Naive B cell (primary cell): ENCODE measurements at regions not wholly inside any gene's neighbourhood (a gene's known extent, or its start where the extent isn't known, plus 50 kb on each side); places are given as distances from the start of the nearest gene placed in this dataset.

Experiments used
- ATAC-seq, 2 donors: fragments of 150-1000 bp; cut with Tn5 transposase; 2 replicates each; pipeline ENCODE4 v1.10.0; 2021; ENCODE audit warnings: low read depth in 2 of 2, mild to moderate bottlenecking in 2 of 2, moderate library complexity in 2 of 2
- DNase-seq: peaks from one replicate; pipeline ENCODE4 v3.0.0; 2022
- H3K27ac Mint-ChIP-seq, 6 donors: one replicate each; pipeline ENCODE4 v1.8.0; 2020 to 2022; ENCODE audit warnings: mild to moderate bottlenecking in 6 of 6, mixed read lengths in 6 of 6, moderate library complexity in 5 of 6, inconsistent platforms in 2 of 6
- H3K27me3 Mint-ChIP-seq, 3 donors: one replicate each; pipeline ENCODE4 v1.8.0; 2021 to 2022; ENCODE audit warnings: mixed read lengths in 3 of 3, mild to moderate bottlenecking in 1 of 3
- H3K36me3 Mint-ChIP-seq, 2 donors: one replicate each; pipeline ENCODE4 v1.8.0; 2020 to 2022; ENCODE audit warnings: mixed read lengths in 2 of 2, inconsistent platforms in 1 of 2, mild to moderate bottlenecking in 1 of 2
- H3K4me1 Mint-ChIP-seq, 3 donors: one replicate each; pipeline ENCODE4 v1.8.0; 2020 to 2022; ENCODE audit warnings: mixed read lengths in 3 of 3, inconsistent platforms in 1 of 3, mild to moderate bottlenecking in 1 of 3, moderate library complexity in 1 of 3
- H3K4me3 Mint-ChIP-seq, 8 donors: one replicate each; pipeline ENCODE4 v1.8.0; 2020 to 2022; ENCODE audit warnings: mild to moderate bottlenecking in 8 of 8, mixed read lengths in 8 of 8, moderate library complexity in 8 of 8, inconsistent platforms in 2 of 8
- H3K9me3 Mint-ChIP-seq, 7 donors: one replicate each; pipeline ENCODE4 v1.8.0; 2020 to 2022; ENCODE audit warnings: mixed read lengths in 7 of 7, mild to moderate bottlenecking in 5 of 7, inconsistent platforms in 2 of 7, moderate library complexity in 1 of 7

GRCh38 chr21:35754583-35754982 is 305.7 kb downstream of the SETD4 start:
- peak overlapping the region in 1 of 6 donors; percentile 21 for H3K27ac Mint-ChIP-seq
- H3K4me3 Mint-ChIP-seq: no peak overlapping the region
- peaks cover 48 to 78% (median 77%) of the 10 kb centered on the region in 3 donors for H3K27me3 Mint-ChIP-seq
- no peaks in the 10 kb centered on the region for H3K4me1 Mint-ChIP-seq
- ATAC-seq: no peak
- no peak for DNase-seq
- H3K9me3 Mint-ChIP-seq: peaks cover 0 to 11% (median 4%) of the 10 kb centered on the region in 7 donors
- no peaks in the 10 kb centered on the region for H3K36me3 Mint-ChIP-seq

- Mint-ChIP-seq H3K27ac (no peak overlapping the region), H3K4me3 (no peak overlapping the region), H3K4me1 (no peaks in the 10 kb centered on the region), H3K27me3 (peaks cover 42 to 75% (median 69%) of the 10 kb centered on the region in 3 donors), H3K9me3 (peaks cover 0 to 8% (median 4%) of the 10 kb centered on the region in 7 donors), H3K36me3 (no peaks in the 10 kb centered on the region)
- ATAC-seq (no peak), DNase-seq (no peak)
Measured at GRCh38 chr21:35753308-35753707, 307.0 kb downstream of the SETD4 start.

DNA sequence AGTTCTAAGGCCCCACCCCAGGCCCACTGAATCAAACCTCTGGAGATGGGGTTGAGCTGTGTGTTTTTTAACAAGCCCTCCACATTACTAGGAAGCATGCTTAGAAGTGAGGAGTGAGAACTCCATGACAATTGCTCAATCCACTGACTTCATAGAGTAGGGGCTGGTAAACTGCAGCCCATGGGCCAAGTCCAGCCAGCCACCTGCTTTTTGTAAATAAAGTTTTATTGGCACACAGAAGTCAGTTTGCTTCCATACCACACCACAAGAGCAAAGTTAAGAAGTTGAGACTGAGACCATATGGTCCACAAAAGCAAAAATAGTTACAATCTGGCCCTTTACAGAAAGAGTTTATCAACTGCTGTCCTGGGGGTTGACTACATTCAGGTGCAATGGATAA is 309.2 kb downstream of the SETD4 start:
- peaks cover 0 to 8% (median 4%) of the 10 kb centered on the region in 7 donors for H3K9me3 Mint-ChIP-seq
- no peak overlapping the region for H3K27ac Mint-ChIP-seq
- H3K27me3 Mint-ChIP-seq: peaks cover 46 to 73% (median 71%) of the 10 kb centered on the region in 3 donors
- H3K4me3 Mint-ChIP-seq: no peak overlapping the region
- H3K36me3 Mint-ChIP-seq: no peaks in the 10 kb centered on the region
- ATAC-seq (no peak), DNase-seq (no peak)
- H3K4me1 Mint-ChIP-seq: no peaks in the 10 kb centered on the region

DNA sequence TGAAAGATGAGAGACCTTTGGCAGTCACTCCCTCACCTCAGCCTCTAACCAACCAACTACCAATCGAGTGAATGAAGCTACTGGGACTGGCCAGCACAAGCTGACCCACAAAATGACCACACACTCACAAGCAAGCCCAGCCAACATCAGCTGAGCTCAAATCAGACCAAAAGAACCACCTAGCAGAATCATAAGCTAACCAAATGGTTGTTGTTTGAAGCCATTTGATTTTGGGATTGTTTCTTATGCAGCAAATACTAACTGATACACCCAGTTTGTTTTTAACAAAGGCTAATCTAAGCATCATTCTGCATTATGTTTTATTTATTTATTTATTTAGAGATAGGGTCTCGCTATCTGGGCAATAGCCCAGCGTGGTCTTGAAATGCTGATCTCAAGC is 310.4 kb downstream of the SETD4 start:
- ATAC-seq: no peak
- DNase-seq: no peak
- H3K9me3 Mint-ChIP-seq: peaks cover 0 to 8% (median 4%) of the 10 kb centered on the region in 7 donors
- H3K27me3 Mint-ChIP-seq: peaks cover 40 to 70% (median 66%) of the 10 kb centered on the region in 3 donors
- no peaks in the 10 kb centered on the region for H3K36me3 Mint-ChIP-seq
- H3K4me3 Mint-ChIP-seq: no peak overlapping the region
- no peak overlapping the region for H3K27ac Mint-ChIP-seq
- no peaks in the 10 kb centered on the region for H3K4me1 Mint-ChIP-seq

DNA sequence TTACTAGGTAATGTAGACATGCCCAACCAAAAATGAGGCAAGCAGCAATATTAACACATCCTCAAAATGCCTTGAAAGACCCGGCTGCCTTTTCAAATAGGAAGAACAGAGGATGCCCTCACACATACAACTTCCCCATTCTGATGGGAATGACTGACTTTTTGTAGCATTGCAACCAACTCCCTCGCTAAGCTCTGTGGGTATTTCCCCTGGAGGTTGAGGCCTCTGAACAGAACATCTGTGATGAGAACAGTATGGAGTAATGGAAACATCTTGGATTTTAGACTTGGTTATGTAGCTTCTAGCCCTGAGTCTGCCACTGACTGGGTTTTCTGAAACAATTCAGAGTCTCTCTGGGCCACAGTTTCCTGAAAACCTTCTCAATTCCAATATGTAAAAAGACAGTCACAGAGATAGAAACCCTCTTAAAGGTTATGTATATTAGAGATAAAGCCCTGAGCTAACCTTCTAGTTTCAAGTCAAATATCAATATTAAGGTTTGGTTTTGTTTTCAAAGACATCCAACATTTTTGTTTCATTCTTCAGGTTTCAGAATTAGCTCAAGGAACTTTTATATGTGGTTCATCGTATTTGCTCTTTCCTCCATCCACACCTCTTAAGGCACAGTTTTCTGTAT is 311.5 kb downstream of the SETD4 start:
- no peak overlapping the region for H3K27ac Mint-ChIP-seq
- ATAC-seq (no peak), DNase-seq (no peak)
- H3K4me3 Mint-ChIP-seq: no peak overlapping the region
- H3K27me3 Mint-ChIP-seq: peaks cover 45 to 71% (median 66%) of the 10 kb centered on the region in 3 donors
- H3K9me3 Mint-ChIP-seq: peaks cover 0 to 8% (median 4%) of the 10 kb centered on the region in 7 donors
- H3K4me1 Mint-ChIP-seq: no peaks in the 10 kb centered on the region
- no peaks in the 10 kb centered on the region for H3K36me3 Mint-ChIP-seq

- Mint-ChIP-seq H3K27me3 (peaks cover 34 to 58% (median 56%) of the 10 kb centered on the region in 3 donors), H3K36me3 (peaks cover 0 to 7% of the 10 kb centered on the region in 2 donors), H3K4me1 (no peaks in the 10 kb centered on the region), H3K27ac (no peak overlapping the region), H3K9me3 (peaks cover 0 to 20% (median 7%) of the 10 kb centered on the region in 7 donors), H3K4me3 (no peak overlapping the region)
- DNase-seq (no peak), ATAC-seq (no peak)
Measured at GRCh38 chr21:35743571-35743970, 316.8 kb downstream of the SETD4 start.

GRCh38 chr21:35738347-35738961 is 321.9 kb downstream of the SETD4 start:
- DNase-seq (no peak), ATAC-seq (no peak)
- H3K27me3 Mint-ChIP-seq: peaks cover 24 to 53% (median 45%) of the 10 kb centered on the region in 3 donors
- H3K27ac Mint-ChIP-seq: peak overlapping the region in 2 of 6 donors; percentile 70 to 74
- no peaks in the 10 kb centered on the region for H3K4me1 Mint-ChIP-seq
- H3K4me3 Mint-ChIP-seq: peak overlapping the region in 1 of 8 donors; percentile 47
- H3K9me3 Mint-ChIP-seq: peaks cover 1 to 37% (median 16%) of the 10 kb centered on the region in 7 donors
- peaks cover 3 to 24% of the 10 kb centered on the region in 2 donors for H3K36me3 Mint-ChIP-seq

- no peak for ATAC-seq
- H3K27me3 Mint-ChIP-seq: peaks cover 20 to 49% (median 41%) of the 10 kb centered on the region in 3 donors
Measured at GRCh38 chr21:35737899-35738346, 322.4 kb downstream of the SETD4 start.

DNA sequence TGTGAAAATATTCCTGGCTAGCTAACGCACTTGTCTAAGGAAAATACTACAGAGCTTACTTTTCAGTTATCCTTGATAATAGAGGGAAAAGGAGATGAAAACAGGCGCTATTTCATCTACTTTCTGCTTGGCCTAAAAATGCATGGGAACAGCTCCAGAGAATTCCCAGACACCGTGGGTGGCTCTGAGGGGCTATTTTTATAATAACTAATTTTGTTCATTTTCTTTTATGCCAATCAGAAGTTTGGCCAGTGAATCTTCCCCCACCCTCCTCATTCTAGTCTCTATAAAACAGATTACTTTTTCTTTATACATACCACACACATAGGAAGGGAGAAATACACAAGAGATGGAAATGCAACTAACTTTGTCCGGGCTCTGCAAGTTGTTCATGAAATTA is 322.9 kb downstream of the SETD4 start:
- Mint-ChIP-seq H3K36me3 (peaks cover 3 to 24% of the 10 kb centered on the region in 2 donors), H3K9me3 (peaks cover 1 to 37% (median 16%) of the 10 kb centered on the region in 7 donors), H3K27ac (peak overlapping the region in 1 of 6 donors; percentile 20), H3K4me3 (no peak overlapping the region), H3K4me1 (no peaks in the 10 kb centered on the region), H3K27me3 (peaks cover 21 to 48% (median 37%) of the 10 kb centered on the region in 3 donors)
- ATAC-seq (no peak), DNase-seq (no peak)

More at GRCh38 chr21:35737899-35738346, 322.4 kb downstream of the SETD4 start:
- H3K4me3 Mint-ChIP-seq: no peak overlapping the region
- peaks cover 3 to 24% of the 10 kb centered on the region in 2 donors for H3K36me3 Mint-ChIP-seq
- H3K27ac Mint-ChIP-seq: no peak overlapping the region
- DNase-seq: no peak
- H3K4me1 Mint-ChIP-seq: no peaks in the 10 kb centered on the region
- H3K9me3 Mint-ChIP-seq: peaks cover 1 to 37% (median 16%) of the 10 kb centered on the region in 7 donors

DNA sequence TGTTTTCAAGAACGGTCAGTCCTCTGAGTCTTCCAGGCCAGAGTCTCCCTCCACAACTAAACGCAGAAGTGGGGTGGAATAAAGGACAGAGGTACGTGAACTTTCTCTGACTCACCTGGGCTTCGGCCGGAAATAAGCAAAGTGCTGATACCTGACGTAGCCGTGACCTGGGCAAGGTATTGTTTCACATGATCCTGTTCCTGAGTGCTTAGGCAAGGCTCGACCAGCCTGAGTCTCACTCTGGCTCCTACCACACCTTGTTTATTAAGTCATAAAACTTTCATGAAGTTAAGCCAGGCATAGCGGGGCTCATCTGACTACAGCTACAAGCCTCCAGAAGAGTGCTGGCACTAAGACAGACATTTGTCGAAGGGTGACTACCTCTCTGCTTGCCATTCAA is 327.5 kb downstream of the SETD4 start:
- Mint-ChIP-seq H3K36me3 (peaks cover 3 to 17% of the 10 kb centered on the region in 2 donors), H3K27me3 (peaks cover 36 to 73% (median 45%) of the 10 kb centered on the region in 3 donors), H3K4me3 (no peak overlapping the region), H3K9me3 (peaks cover 0 to 17% (median 8%) of the 10 kb centered on the region in 7 donors), H3K4me1 (no peaks in the 10 kb centered on the region), H3K27ac (no peak overlapping the region)
- DNase-seq (no peak), ATAC-seq (no peak)

DNA sequence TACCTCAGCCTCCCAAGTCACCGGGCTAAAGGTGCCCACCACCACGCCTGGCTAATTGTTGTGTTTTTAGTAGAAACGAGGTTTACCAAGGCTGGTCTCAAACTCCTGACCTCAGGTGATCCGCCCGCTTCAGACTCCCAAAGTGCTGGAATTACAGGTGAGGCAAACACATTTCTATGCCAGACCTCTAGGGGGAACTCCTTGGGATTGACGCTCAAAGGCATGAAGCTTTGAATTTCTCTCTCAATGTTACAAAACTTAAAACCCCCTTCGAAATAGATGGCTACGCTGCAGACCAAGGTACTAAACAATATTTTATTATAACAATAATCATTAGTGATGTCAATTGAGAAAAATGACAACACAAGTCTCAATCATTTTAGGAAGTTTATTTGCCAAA is 330.0 kb downstream of the SETD4 start:
- Mint-ChIP-seq H3K27me3 (peaks cover 48 to 78% (median 59%) of the 10 kb centered on the region in 3 donors), H3K4me1 (no peaks in the 10 kb centered on the region), H3K36me3 (peaks cover 0 to 16% of the 10 kb centered on the region in 2 donors), H3K27ac (no peak overlapping the region), H3K9me3 (peaks cover 0 to 6% (median 5%) of the 10 kb centered on the region in 7 donors), H3K4me3 (no peak overlapping the region)
- no peak for DNase-seq
- ATAC-seq: no peak

DNA sequence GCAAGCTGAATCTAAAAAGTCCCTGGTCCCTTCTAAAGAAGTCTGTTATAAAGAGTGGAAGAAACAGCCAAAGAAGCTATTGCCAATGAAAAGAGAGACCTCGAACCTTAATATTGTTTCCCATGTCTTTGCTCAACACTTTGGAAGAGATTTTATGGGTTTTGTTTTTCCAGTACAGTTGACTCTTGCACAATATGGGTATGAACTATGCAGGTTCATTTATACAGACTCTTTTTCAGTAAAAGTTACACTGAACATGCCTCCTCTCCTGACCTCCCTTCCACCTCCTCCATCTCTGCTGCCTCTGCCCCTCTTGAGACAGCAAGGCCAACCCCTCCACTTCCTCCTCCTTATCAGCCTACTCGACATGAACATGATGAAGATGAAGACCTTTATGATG is 332.5 kb downstream of the SETD4 start:
- Mint-ChIP-seq H3K4me1 (no peaks in the 10 kb centered on the region), H3K4me3 (no peak overlapping the region), H3K27ac (no peak overlapping the region), H3K36me3 (no peaks in the 10 kb centered on the region), H3K27me3 (peaks cover 49 to 78% (median 70%) of the 10 kb centered on the region in 3 donors), H3K9me3 (peaks cover 0 to 3% (median 0%) of the 10 kb centered on the region in 7 donors)
- ATAC-seq (no peak), DNase-seq (no peak)

- peaks cover 6% of the 10 kb centered on the region in 2 donors for H3K36me3 Mint-ChIP-seq
- no peak for DNase-seq
- no peak overlapping the region for H3K4me3 Mint-ChIP-seq
- H3K9me3 Mint-ChIP-seq: peaks cover 1 to 9% (median 5%) of the 10 kb centered on the region in 7 donors
- H3K4me1 Mint-ChIP-seq: no peaks in the 10 kb centered on the region
- H3K27ac Mint-ChIP-seq: no peak overlapping the region
- peaks cover 49 to 64% (median 56%) of the 10 kb centered on the region in 3 donors for H3K27me3 Mint-ChIP-seq
- ATAC-seq: no peak
Measured at GRCh38 chr21:35724156-35724555, 336.2 kb downstream of the SETD4 start.

- H3K36me3 Mint-ChIP-seq: peaks cover 6% of the 10 kb centered on the region in 2 donors
- peaks cover 1 to 9% (median 5%) of the 10 kb centered on the region in 7 donors for H3K9me3 Mint-ChIP-seq
- H3K27ac Mint-ChIP-seq: no peak overlapping the region
- H3K4me1 Mint-ChIP-seq: no peaks in the 10 kb centered on the region
- ATAC-seq (no peak), DNase-seq (no peak)
- H3K4me3 Mint-ChIP-seq: no peak overlapping the region
- peaks cover 39 to 55% (median 42%) of the 10 kb centered on the region in 3 donors for H3K27me3 Mint-ChIP-seq
Measured at GRCh38 chr21:35721701-35722100, 338.6 kb downstream of the SETD4 start.
